SK-N-SH (cell line): ENCODE measurements at regions not wholly inside any gene's neighbourhood (a gene's known extent, or its start where the extent isn't known, plus 50 kb on each side); places are given as distances from the start of the nearest gene placed in this dataset.

Experiments used
- CHD2 ChIP-seq: fragments of 150-350 bp; IDR thresholded peaks from 2 replicates; pipeline ENCODE4 v1.6.1; 2018; ENCODE audit warnings: low read length; ENCODE audit not compliant: partially characterized antibody
- ELF1 ChIP-seq: IDR thresholded peaks from 2 replicates; pipeline ENCODE4 v1.4.0; 2012
- EP300 ChIP-seq, 2 experiments: IDR thresholded peaks; 2 replicates each; pipeline versions ENCODE4 v1.4.0 to v1.6.1; 2012; ENCODE audit warnings: borderline replicate concordance in 1 of 2, low read depth in 1 of 2, low read length in 1 of 2
- EZH2phosphoT487 ChIP-seq: fragments of 200-600 bp; sonication (generic); IDR thresholded peaks from 2 replicates; pipeline ENCODE4 v1.6.1; 2017; ENCODE audit warnings: low read depth, mixed run types, mild to moderate bottlenecking, antibody characterized with exemption, moderate library complexity, borderline replicate concordance
- FOXM1 ChIP-seq: IDR thresholded peaks from 2 replicates; pipeline ENCODE4 v1.4.0; 2012; ENCODE audit warnings: low read depth, mild to moderate bottlenecking
- GABPA ChIP-seq: IDR thresholded peaks from 2 replicates; pipeline ENCODE4 v1.4.0; 2012; ENCODE audit warnings: low read depth, mild to moderate bottlenecking
- NFIC ChIP-seq: IDR thresholded peaks from 2 replicates; pipeline ENCODE4 v1.4.0; 2012; ENCODE audit warnings: borderline replicate concordance
- POLR2AphosphoS5 ChIP-seq: IDR thresholded peaks from 2 replicates; pipeline ENCODE4 v1.6.1; 2012; ENCODE audit warnings: low read depth, low read length
- SIN3A ChIP-seq: IDR thresholded peaks from 2 replicates; pipeline ENCODE4 v1.6.1; 2012; ENCODE audit warnings: low read depth, mild to moderate bottlenecking, low read length, moderate library complexity, borderline replicate concordance
- TAF1 ChIP-seq: IDR thresholded peaks from 2 replicates; pipeline ENCODE4 v1.6.1; 2012; ENCODE audit warnings: low read depth, mild to moderate bottlenecking, low read length, moderate library complexity, borderline replicate concordance
- TEAD4 ChIP-seq: IDR thresholded peaks from 2 replicates; pipeline ENCODE4 v1.4.0; 2012; ENCODE audit warnings: mild to moderate bottlenecking, borderline replicate concordance; ENCODE audit not compliant: insufficient read depth
- TF ChIP-seq, protein P1 (sequence below): fragments of 200-600 bp; sonication (generic); IDR thresholded peaks from 2 replicates; pipeline ENCODE4 v1.6.1; 2017; ENCODE audit warnings: antibody characterized with exemption, mild to moderate bottlenecking, moderate library complexity

- TF ChIP-seq, protein P1, sequence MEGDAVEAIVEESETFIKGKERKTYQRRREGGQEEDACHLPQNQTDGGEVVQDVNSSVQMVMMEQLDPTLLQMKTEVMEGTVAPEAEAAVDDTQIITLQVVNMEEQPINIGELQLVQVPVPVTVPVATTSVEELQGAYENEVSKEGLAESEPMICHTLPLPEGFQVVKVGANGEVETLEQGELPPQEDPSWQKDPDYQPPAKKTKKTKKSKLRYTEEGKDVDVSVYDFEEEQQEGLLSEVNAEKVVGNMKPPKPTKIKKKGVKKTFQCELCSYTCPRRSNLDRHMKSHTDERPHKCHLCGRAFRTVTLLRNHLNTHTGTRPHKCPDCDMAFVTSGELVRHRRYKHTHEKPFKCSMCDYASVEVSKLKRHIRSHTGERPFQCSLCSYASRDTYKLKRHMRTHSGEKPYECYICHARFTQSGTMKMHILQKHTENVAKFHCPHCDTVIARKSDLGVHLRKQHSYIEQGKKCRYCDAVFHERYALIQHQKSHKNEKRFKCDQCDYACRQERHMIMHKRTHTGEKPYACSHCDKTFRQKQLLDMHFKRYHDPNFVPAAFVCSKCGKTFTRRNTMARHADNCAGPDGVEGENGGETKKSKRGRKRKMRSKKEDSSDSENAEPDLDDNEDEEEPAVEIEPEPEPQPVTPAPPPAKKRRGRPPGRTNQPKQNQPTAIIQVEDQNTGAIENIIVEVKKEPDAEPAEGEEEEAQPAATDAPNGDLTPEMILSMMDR = no peak
- TF ChIP-seq EP300 (IDR thresholded peaks at IDR 0.05; ENCODE audit: borderline replicate concordance in 1 of 2, low read depth in 1 of 2, low read length in 1 of 2) (peak; percentile 36 to 62; a peak in 3 of 4 replicates), CHD2 (no peak), POLR2AphosphoS5 (peak; percentile 66; the same call in 1 of the 2 replicates), SIN3A (no peak; the same call in 1 of the 2 replicates), FOXM1 (0 out of 2 replicates have a peak, but pooled peaks have one; percentile 2), GABPA (no peak), EZH2phosphoT487 (no peak), TAF1 (no peak), NFIC (peak; percentile 78), ELF1 (no peak), TEAD4 (0 out of 2 replicates have a peak, but pooled peaks have one; percentile 36)
Measured at GRCh38 chr13:80083081-80083852, 257.7 kb downstream of the SPRY2 start.
